ENCODE measurements at regions not wholly inside any gene's neighbourhood (a gene's known extent, or its start where the extent isn't known, plus 50 kb on each side); places are given as distances from the start of the nearest gene placed in this dataset.

DNA sequence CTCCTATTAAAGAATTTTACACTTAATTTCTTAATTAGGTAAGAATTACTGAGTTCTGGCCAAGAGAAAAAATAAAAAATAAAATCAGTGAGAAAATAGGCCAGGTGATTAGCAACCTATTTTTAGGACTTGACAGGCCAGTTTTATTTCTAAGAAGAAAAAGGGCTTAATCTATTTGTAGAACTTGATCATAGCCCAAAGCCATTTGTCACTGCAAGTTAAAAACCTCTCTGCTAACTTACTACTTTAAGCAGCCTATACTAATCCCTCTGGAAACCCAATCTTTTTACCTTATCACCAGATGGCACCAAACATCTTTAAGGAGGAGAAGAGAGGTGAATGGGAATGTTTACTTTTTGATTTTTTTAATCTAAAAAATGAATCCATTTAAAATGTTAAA is 222.1 kb upstream of the RHOBTB1 start:
- no peak overlapping the region for H3K4me3 ChIP-seq (ENCODE audit: low read depth in 1 of 5, low read length in 5 of 5)
- no peaks in the 10 kb centered on the region for H3K27me3 ChIP-seq (ENCODE audit: control insufficient read depth in 5 of 5, insufficient read depth in 4 of 5, low read length in 5 of 5)
- H3K36me3 ChIP-seq (ENCODE audit: control insufficient read depth in 5 of 5, insufficient read depth in 5 of 5, low read length in 5 of 5) = no peaks in the 10 kb centered on the region
- H3K9ac ChIP-seq (ENCODE audit: low read length in 5 of 5) = no peak overlapping the region
- peaks cover 0 to 21% (median 12%) of the 10 kb centered on the region in 5 donors for H3K4me1 ChIP-seq (ENCODE audit: control insufficient read depth in 5 of 5, insufficient read depth in 5 of 5, low read length in 5 of 5)
- no peak overlapping the region for H3K27ac ChIP-seq (ENCODE audit: low read depth, low read length)
- no peaks in the 10 kb centered on the region for H3K9me3 ChIP-seq (ENCODE audit: control insufficient read depth in 5 of 5, low read length in 5 of 5)

DNA sequence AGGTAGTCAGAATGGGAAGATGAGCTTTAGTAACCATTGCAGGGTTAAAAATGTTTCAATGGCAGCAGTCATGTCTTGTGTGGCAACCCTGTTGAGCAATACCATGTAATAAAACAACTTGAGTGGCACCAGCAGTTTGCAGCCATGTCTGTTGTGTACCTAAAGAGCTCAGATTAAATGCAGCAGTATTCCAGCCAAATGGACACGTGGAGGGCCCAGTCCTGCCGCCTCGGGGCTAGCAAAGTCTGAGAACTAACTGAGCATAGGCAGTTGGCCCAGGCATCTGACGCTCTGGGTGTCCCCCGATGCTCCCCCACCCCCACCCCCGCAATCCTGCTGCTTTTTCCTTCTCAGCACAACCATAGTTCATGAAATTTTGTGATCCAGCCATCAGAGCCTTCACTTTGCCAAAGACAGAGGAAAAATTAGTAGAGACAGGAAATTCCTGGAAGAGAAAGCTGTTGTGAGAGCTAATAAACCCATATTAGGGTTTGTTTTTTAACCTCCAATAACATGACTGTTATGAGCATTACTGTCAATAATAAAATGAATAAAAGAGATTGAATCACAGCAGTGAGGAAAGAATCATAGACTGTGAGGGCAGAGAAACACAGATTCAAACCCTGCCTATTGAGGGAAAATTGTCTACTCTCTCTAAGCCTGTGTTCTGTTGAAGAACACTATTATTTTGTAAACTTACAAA is 220.6 kb upstream of the RHOBTB1 start:
- Histone ChIP-seq H3K4me3 (ENCODE audit: low read depth in 1 of 5, low read length in 5 of 5) (peak overlapping the region in 2 of 5 donors; percentile 7 to 23), H3K27ac (ENCODE audit: low read depth, low read length) (peak overlapping the region; percentile 59), H3K27me3 (ENCODE audit: control insufficient read depth in 5 of 5, insufficient read depth in 4 of 5, low read length in 5 of 5) (no peaks in the 10 kb centered on the region), H3K9ac (ENCODE audit: low read length in 5 of 5) (peak overlapping the region in 1 of 5 donors; percentile 14), H3K9me3 (ENCODE audit: control insufficient read depth in 5 of 5, low read length in 5 of 5) (no peaks in the 10 kb centered on the region), H3K36me3 (ENCODE audit: control insufficient read depth in 5 of 5, insufficient read depth in 5 of 5, low read length in 5 of 5) (no peaks in the 10 kb centered on the region), H3K4me1 (ENCODE audit: control insufficient read depth in 5 of 5, insufficient read depth in 5 of 5, low read length in 5 of 5) (peaks cover 0 to 32% (median 20%) of the 10 kb centered on the region in 5 donors)

DNA sequence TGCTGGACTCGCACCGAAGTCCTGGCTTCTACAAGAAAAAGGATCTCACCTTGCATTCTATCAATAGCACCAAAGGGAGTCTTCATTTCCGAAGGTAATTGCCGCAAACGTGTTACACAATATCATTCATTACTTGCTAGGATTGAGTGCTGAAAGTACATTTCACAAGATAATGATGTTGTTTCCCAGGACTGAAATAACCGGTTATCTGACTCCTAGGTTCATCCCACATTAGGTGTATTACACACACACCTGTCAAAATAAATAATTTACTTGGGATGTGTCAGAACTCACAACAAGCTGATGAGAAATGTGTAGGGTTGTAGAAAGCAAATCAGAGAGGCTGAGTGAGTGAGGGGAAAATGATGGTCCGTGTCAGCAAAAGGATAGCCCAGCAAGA is 219.4 kb upstream of the RHOBTB1 start:
- H3K36me3 ChIP-seq (ENCODE audit: control insufficient read depth in 5 of 5, insufficient read depth in 5 of 5, low read length in 5 of 5) = no peaks in the 10 kb centered on the region
- no peak overlapping the region for H3K9ac ChIP-seq (ENCODE audit: low read length in 5 of 5)
- H3K9me3 ChIP-seq (ENCODE audit: control insufficient read depth in 5 of 5, low read length in 5 of 5) = no peaks in the 10 kb centered on the region
- no peak overlapping the region for H3K4me3 ChIP-seq (ENCODE audit: low read depth in 1 of 5, low read length in 5 of 5)
- H3K27ac ChIP-seq (ENCODE audit: low read depth, low read length) = no peak overlapping the region
- H3K27me3 ChIP-seq (ENCODE audit: control insufficient read depth in 5 of 5, insufficient read depth in 4 of 5, low read length in 5 of 5) = no peaks in the 10 kb centered on the region
- peaks cover 0 to 42% (median 26%) of the 10 kb centered on the region in 5 donors for H3K4me1 ChIP-seq (ENCODE audit: control insufficient read depth in 5 of 5, insufficient read depth in 5 of 5, low read length in 5 of 5)

DNA sequence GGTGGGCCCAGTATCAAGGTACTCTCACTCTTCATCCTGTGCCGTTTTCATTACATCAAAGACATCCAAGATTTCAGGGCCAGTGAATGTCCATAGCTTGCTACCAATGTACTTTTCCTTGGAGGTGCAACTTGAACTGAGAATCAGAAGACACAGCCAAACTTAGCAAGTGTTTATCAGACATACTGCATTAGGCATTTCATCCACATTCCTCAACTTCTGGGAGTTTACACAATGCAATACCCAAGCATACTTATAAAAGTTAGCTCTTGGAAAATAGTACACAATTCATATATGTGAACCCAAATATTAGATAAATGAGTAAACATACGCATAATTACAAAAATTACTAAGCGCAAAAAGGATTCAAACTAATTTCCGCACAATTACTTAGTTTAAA is 216.3 kb upstream of the RHOBTB1 start:
- Histone ChIP-seq H3K4me1 (ENCODE audit: control insufficient read depth in 5 of 5, insufficient read depth in 5 of 5, low read length in 5 of 5) (peaks cover 0 to 56% (median 42%) of the 10 kb centered on the region in 5 donors), H3K27me3 (ENCODE audit: control insufficient read depth in 5 of 5, insufficient read depth in 4 of 5, low read length in 5 of 5) (no peaks in the 10 kb centered on the region), H3K36me3 (ENCODE audit: control insufficient read depth in 5 of 5, insufficient read depth in 5 of 5, low read length in 5 of 5) (no peaks in the 10 kb centered on the region), H3K27ac (ENCODE audit: low read depth, low read length) (peak overlapping the region; percentile 59), H3K9ac (ENCODE audit: low read length in 5 of 5) (no peak overlapping the region), H3K9me3 (ENCODE audit: control insufficient read depth in 5 of 5, low read length in 5 of 5) (no peaks in the 10 kb centered on the region), H3K4me3 (ENCODE audit: low read depth in 1 of 5, low read length in 5 of 5) (no peak overlapping the region)

DNA sequence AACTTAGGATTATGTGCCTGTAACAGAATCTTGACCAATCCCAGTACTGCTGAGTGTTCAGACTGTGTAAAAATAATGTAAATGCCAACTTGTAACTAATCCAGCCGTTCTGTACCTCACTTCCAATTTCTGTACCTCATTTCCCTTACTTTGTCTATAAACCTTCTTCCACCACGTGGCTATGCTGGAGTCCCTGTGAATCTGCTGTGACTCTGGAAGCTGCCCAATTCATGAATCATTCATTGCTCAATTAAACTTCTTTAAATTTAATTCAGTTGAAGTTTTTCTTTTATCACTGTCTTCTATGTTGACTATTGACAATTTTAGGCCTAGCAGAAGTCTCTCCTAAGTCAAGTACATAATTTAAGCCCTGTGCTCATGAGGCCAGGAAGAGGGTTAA is 215.3 kb upstream of the RHOBTB1 start:
- Histone ChIP-seq H3K36me3 (ENCODE audit: control insufficient read depth in 5 of 5, insufficient read depth in 5 of 5, low read length in 5 of 5) (no peaks in the 10 kb centered on the region), H3K9me3 (ENCODE audit: control insufficient read depth in 5 of 5, low read length in 5 of 5) (no peaks in the 10 kb centered on the region), H3K4me3 (ENCODE audit: low read depth in 1 of 5, low read length in 5 of 5) (no peak overlapping the region), H3K9ac (ENCODE audit: low read length in 5 of 5) (peak overlapping the region in 1 of 5 donors; percentile 13), H3K27ac (ENCODE audit: low read depth, low read length) (peak overlapping the region; percentile 59), H3K4me1 (ENCODE audit: control insufficient read depth in 5 of 5, insufficient read depth in 5 of 5, low read length in 5 of 5) (peaks cover 0 to 50% (median 34%) of the 10 kb centered on the region in 5 donors), H3K27me3 (ENCODE audit: control insufficient read depth in 5 of 5, insufficient read depth in 4 of 5, low read length in 5 of 5) (no peaks in the 10 kb centered on the region)

DNA sequence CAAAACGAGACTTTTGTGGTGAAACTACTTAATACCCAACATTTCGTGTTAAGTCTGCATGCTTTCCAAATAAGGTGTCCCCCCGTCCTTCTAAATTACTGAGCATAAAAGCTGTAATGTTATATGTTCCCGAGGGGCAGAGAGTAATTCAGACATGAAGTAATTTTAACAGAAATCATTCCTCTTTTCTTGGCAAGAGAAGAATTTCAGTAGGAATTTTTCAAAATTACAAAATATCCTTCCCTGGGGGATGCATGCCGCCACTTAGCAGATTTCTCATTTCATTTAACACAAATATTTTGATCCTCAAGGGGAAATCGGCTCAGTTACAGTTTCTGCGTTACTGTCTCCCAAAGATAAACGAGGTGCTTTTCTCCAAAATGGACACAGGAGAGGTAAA is 213.2 kb upstream of the RHOBTB1 start:
- no peak overlapping the region for H3K4me3 ChIP-seq (ENCODE audit: low read depth in 1 of 5, low read length in 5 of 5)
- H3K27ac ChIP-seq (ENCODE audit: low read depth, low read length) = peak overlapping the region; percentile 59
- no peaks in the 10 kb centered on the region for H3K36me3 ChIP-seq (ENCODE audit: control insufficient read depth in 5 of 5, insufficient read depth in 5 of 5, low read length in 5 of 5)
- H3K9ac ChIP-seq (ENCODE audit: low read length in 5 of 5) = no peak overlapping the region
- no peaks in the 10 kb centered on the region for H3K9me3 ChIP-seq (ENCODE audit: control insufficient read depth in 5 of 5, low read length in 5 of 5)
- no peaks in the 10 kb centered on the region for H3K27me3 ChIP-seq (ENCODE audit: control insufficient read depth in 5 of 5, insufficient read depth in 4 of 5, low read length in 5 of 5)
- H3K4me1 ChIP-seq (ENCODE audit: control insufficient read depth in 5 of 5, insufficient read depth in 5 of 5, low read length in 5 of 5) = peaks cover 0 to 39% (median 30%) of the 10 kb centered on the region in 5 donors

DNA sequence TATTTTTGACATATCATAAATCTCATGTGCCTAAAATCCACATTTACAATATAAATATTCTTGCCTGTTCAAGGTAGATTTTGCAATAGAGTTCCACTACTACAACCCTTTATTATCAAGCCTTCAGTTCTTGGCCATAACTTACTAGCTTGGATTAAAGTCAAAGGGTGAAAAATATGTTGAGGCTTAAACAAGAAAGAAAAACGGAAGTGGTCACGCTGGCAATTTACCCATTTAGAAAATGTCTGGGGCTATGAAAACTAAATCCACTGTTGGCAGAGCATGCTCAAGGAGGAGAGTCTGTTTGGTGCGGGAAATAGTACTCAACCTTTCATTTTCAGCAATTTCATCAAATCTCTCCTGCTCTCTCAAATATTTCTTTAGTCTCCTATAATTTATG is 209.8 kb upstream of the RHOBTB1 start:
- Histone ChIP-seq H3K9ac (ENCODE audit: low read length in 5 of 5) (no peak overlapping the region), H3K27me3 (ENCODE audit: control insufficient read depth in 5 of 5, insufficient read depth in 4 of 5, low read length in 5 of 5) (no peaks in the 10 kb centered on the region), H3K4me1 (ENCODE audit: control insufficient read depth in 5 of 5, insufficient read depth in 5 of 5, low read length in 5 of 5) (peaks cover 0 to 31% (median 17%) of the 10 kb centered on the region in 5 donors), H3K27ac (ENCODE audit: low read depth, low read length) (no peak overlapping the region), H3K9me3 (ENCODE audit: control insufficient read depth in 5 of 5, low read length in 5 of 5) (no peaks in the 10 kb centered on the region), H3K4me3 (ENCODE audit: low read depth in 1 of 5, low read length in 5 of 5) (no peak overlapping the region), H3K36me3 (ENCODE audit: control insufficient read depth in 5 of 5, insufficient read depth in 5 of 5, low read length in 5 of 5) (no peaks in the 10 kb centered on the region)

DNA sequence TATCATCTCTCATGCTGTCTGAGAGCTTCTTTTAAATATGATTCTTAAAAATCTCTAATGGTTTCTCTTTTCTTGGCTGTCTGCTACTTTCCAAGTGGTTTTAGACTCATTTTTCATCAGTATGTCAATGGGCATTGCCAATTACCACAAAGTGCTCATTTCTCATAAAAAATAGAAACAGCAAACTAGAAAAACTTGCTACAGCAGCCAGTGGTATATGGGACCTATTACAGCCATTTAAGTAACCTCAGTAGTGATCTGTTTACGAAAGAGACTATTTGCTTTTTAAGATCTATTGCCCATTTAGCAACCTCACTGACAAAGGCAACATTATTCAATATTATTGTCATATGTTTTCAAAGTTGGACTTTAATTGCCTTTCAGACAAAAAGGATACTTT is 207.1 kb upstream of the RHOBTB1 start:
- Histone ChIP-seq H3K27ac (ENCODE audit: low read depth, low read length) (peak overlapping the region; percentile 13), H3K36me3 (ENCODE audit: control insufficient read depth in 5 of 5, insufficient read depth in 5 of 5, low read length in 5 of 5) (no peaks in the 10 kb centered on the region)

DNA sequence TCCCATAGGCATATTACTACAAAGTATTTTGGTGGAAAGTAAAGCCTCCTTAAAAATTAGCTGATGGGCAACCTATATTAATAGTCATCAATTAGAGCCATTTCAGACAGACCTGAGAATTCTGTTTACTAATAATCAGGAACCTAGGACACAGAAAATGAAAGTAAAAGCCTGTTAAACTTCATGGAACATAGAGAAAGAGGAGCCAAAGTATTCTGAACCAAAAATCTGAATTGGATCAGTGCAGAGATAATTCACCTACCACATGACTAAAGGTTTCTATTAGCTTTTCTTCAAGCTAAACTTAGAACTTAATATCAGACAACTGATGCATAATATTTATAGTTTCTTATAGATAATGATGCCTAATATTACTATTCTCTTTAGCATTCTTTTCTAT is 204.5 kb upstream of the RHOBTB1 start:
- H3K9me3 ChIP-seq (ENCODE audit: control insufficient read depth in 5 of 5, low read length in 5 of 5) = no peaks in the 10 kb centered on the region
- no peak overlapping the region for H3K9ac ChIP-seq (ENCODE audit: low read length in 5 of 5)
- no peaks in the 10 kb centered on the region for H3K27me3 ChIP-seq (ENCODE audit: control insufficient read depth in 5 of 5, insufficient read depth in 4 of 5, low read length in 5 of 5)
- H3K4me3 ChIP-seq (ENCODE audit: low read depth in 1 of 5, low read length in 5 of 5) = no peak overlapping the region
- no peaks in the 10 kb centered on the region for H3K36me3 ChIP-seq (ENCODE audit: control insufficient read depth in 5 of 5, insufficient read depth in 5 of 5, low read length in 5 of 5)
- peaks cover 0 to 7% (median 0%) of the 10 kb centered on the region in 5 donors for H3K4me1 ChIP-seq (ENCODE audit: control insufficient read depth in 5 of 5, insufficient read depth in 5 of 5, low read length in 5 of 5)
- no peak overlapping the region for H3K27ac ChIP-seq (ENCODE audit: low read depth, low read length)

More for the DNA sequence above, 207.1 kb upstream of the RHOBTB1 start:
- Histone ChIP-seq H3K4me3 (ENCODE audit: low read depth in 1 of 5, low read length in 5 of 5) (no peak overlapping the region), H3K9me3 (ENCODE audit: control insufficient read depth in 5 of 5, low read length in 5 of 5) (no peaks in the 10 kb centered on the region), H3K9ac (ENCODE audit: low read length in 5 of 5) (no peak overlapping the region), H3K27me3 (ENCODE audit: control insufficient read depth in 5 of 5, insufficient read depth in 4 of 5, low read length in 5 of 5) (no peaks in the 10 kb centered on the region), H3K4me1 (ENCODE audit: control insufficient read depth in 5 of 5, insufficient read depth in 5 of 5, low read length in 5 of 5) (peaks cover 0 to 7% (median 0%) of the 10 kb centered on the region in 5 donors)

DNA sequence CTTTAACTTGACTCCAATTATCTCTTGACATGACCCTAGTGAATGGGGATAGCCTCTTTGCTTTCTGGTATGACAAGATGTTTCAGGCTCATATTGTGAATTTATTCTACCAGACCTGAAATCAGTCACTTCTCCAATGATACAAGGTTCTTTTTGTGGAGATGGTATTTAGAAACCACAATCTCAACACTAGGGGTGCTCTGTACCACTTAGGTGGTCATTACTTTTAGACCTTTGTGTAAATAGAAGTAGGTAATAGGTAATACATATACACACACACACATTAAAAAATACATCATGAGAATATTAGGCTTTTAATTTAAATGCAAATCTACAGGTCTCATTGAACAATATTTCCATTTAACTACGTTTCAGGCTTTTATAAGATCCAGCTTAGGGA is 199.0 kb upstream of the RHOBTB1 start:
- H3K9ac ChIP-seq (ENCODE audit: low read length in 5 of 5) = no peak overlapping the region
- H3K27ac ChIP-seq (ENCODE audit: low read depth, low read length) = no peak overlapping the region
- no peaks in the 10 kb centered on the region for H3K27me3 ChIP-seq (ENCODE audit: control insufficient read depth in 5 of 5, insufficient read depth in 4 of 5, low read length in 5 of 5)
- H3K36me3 ChIP-seq (ENCODE audit: control insufficient read depth in 5 of 5, insufficient read depth in 5 of 5, low read length in 5 of 5) = no peaks in the 10 kb centered on the region
- H3K4me3 ChIP-seq (ENCODE audit: low read depth in 1 of 5, low read length in 5 of 5) = no peak overlapping the region
- peaks cover 0 to 3% (median 0%) of the 10 kb centered on the region in 5 donors for H3K9me3 ChIP-seq (ENCODE audit: control insufficient read depth in 5 of 5, low read length in 5 of 5)
- H3K4me1 ChIP-seq (ENCODE audit: control insufficient read depth in 5 of 5, insufficient read depth in 5 of 5, low read length in 5 of 5) = peaks cover 0 to 11% (median 3%) of the 10 kb centered on the region in 5 donors

Measured in subcutaneous abdominal adipose tissue (tissue), 5 donors.